Amniotic epithelial cell (primary cell): ENCODE measurements at regions not wholly inside any gene's neighbourhood (a gene's known extent, or its start where the extent isn't known, plus 50 kb on each side); places are given as distances from the start of the nearest gene placed in this dataset.

ENCODE experiments used
- DNase-seq: peaks from one replicate; pipeline ENCODE4 v3.0.0-alpha.2; 2010; ENCODE audit warnings: low read depth

- DNase-seq, result peak; percentile 34
Observed at GRCh38 chr7:131225619-131226513, 101.8 kb upstream of the MKLN1 start.

GRCh38 chr7:131226514-131226865 lies 101.2 kb upstream of the MKLN1 start:
- no peak for DNase-seq

GRCh38 chr7:131231381-131232220 lies 96.1 kb upstream of the MKLN1 start:
- DNase-seq, result peak; percentile 69

- no peak for DNase-seq
Observed at GRCh38 chr7:131232768-131233167, 94.9 kb upstream of the MKLN1 start.

GRCh38 chr7:131233193-131233592 lies 94.5 kb upstream of the MKLN1 start:
- DNase-seq, result no peak

GRCh38 chr7:131234719-131235488 lies 92.8 kb upstream of the MKLN1 start:
- peak; percentile 72 for DNase-seq

- peak; percentile 99 for DNase-seq
Observed at GRCh38 chr7:131235489-131236317, 92.0 kb upstream of the MKLN1 start.

- no peak for DNase-seq
Observed at GRCh38 chr7:131236318-131236672, 91.4 kb upstream of the MKLN1 start.

GRCh38 chr7:131238347-131238931 lies 89.2 kb upstream of the MKLN1 start:
- peak; percentile 74 for DNase-seq

GRCh38 chr7:131241386-131241785 lies 86.3 kb upstream of the MKLN1 start:
- no peak for DNase-seq

- DNase-seq, result no peak
Observed at GRCh38 chr7:131242123-131242650, 85.5 kb upstream of the MKLN1 start.

- peak; percentile 89 for DNase-seq
Observed at GRCh38 chr7:131244259-131244852, 83.3 kb upstream of the MKLN1 start.

- peak; percentile 97 for DNase-seq
Observed at GRCh38 chr7:131249003-131249402, 78.7 kb upstream of the MKLN1 start.

- no peak for DNase-seq
Observed at GRCh38 chr7:131249483-131249882, 78.2 kb upstream of the MKLN1 start.

GRCh38 chr7:131250331-131250730 lies 77.3 kb upstream of the MKLN1 start:
- DNase-seq, result peak; percentile 58

GRCh38 chr7:131251371-131251770 lies 76.3 kb upstream of the MKLN1 start:
- no peak for DNase-seq

GRCh38 chr7:131252976-131253375 lies 74.7 kb upstream of the MKLN1 start:
- no peak for DNase-seq

- no peak for DNase-seq
Observed at GRCh38 chr7:131254211-131254610, 73.5 kb upstream of the MKLN1 start.

- peak; percentile 10 for DNase-seq
Observed at GRCh38 chr7:131255242-131255641, 72.4 kb upstream of the MKLN1 start.

GRCh38 chr7:131261476-131261994 lies 66.1 kb upstream of the MKLN1 start:
- no peak for DNase-seq
